ENCODE measurements at regions not wholly inside any gene's neighbourhood (a gene's known extent, or its start where the extent isn't known, plus 50 kb on each side); places are given as distances from the start of the nearest gene placed in this dataset.

DNA sequence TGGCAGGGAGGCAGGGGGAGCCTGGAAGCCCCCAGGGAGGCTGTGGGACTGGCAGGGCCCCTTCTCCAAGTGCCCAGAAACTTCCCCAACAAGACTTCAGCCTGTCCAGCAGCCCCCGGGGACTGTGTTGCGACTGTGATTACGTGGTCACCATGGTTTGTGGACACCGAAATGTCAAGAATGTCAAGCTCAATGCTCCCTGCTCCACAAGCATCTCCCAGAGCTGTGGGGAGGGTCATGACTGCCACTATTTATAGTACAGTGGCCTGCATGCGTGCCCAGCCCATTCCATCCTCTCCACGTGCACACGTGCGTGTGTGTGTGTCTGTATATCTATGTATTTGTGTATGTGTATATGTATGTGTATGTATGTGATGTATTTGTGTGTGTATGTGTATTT lies 93.8 kb upstream of the MBOAT2 start:
- TF ChIP-seq, protein P1, sequence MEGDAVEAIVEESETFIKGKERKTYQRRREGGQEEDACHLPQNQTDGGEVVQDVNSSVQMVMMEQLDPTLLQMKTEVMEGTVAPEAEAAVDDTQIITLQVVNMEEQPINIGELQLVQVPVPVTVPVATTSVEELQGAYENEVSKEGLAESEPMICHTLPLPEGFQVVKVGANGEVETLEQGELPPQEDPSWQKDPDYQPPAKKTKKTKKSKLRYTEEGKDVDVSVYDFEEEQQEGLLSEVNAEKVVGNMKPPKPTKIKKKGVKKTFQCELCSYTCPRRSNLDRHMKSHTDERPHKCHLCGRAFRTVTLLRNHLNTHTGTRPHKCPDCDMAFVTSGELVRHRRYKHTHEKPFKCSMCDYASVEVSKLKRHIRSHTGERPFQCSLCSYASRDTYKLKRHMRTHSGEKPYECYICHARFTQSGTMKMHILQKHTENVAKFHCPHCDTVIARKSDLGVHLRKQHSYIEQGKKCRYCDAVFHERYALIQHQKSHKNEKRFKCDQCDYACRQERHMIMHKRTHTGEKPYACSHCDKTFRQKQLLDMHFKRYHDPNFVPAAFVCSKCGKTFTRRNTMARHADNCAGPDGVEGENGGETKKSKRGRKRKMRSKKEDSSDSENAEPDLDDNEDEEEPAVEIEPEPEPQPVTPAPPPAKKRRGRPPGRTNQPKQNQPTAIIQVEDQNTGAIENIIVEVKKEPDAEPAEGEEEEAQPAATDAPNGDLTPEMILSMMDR (conservative IDR thresholded peaks at IDR 0.05 in 1 of 2, IDR thresholded peaks at IDR 0.05 in 1 of 2; ENCODE audit: low read depth in 1 of 2, low read length in 2 of 2) = no peak
- no peak for TF ChIP-seq EZH2 (IDR thresholded peaks at IDR 0.05; ENCODE audit: low read length, missing control alignments)

All from fibroblast of lung (primary cell).